Fibroblast of villous mesenchyme (primary cell): ENCODE measurements at regions not wholly inside any gene's neighbourhood (a gene's known extent, or its start where the extent isn't known, plus 50 kb on each side); places are given as distances from the start of the nearest gene placed in this dataset.

ENCODE experiments used
- DNase-seq: peaks from one replicate; pipeline ENCODE4 v3.0.0-alpha.2; 2010; ENCODE audit warnings: low read depth
- H3K4me3 ChIP-seq: 2 replicates; pipeline ENCODE4 v1.5.1; 2011; ENCODE audit warnings: low read depth, mild to moderate bottlenecking, low read length
- TF ChIP-seq, protein P1 (sequence below): IDR thresholded peaks from 2 replicates; pipeline ENCODE4 v1.5.1; 2012; ENCODE audit warnings: low read depth, mild to moderate bottlenecking, low read length; ENCODE audit not compliant: insufficient read depth

- no peak for DNase-seq
- H3K4me3 ChIP-seq = no peak overlapping the region
- TF ChIP-seq, protein P1, sequence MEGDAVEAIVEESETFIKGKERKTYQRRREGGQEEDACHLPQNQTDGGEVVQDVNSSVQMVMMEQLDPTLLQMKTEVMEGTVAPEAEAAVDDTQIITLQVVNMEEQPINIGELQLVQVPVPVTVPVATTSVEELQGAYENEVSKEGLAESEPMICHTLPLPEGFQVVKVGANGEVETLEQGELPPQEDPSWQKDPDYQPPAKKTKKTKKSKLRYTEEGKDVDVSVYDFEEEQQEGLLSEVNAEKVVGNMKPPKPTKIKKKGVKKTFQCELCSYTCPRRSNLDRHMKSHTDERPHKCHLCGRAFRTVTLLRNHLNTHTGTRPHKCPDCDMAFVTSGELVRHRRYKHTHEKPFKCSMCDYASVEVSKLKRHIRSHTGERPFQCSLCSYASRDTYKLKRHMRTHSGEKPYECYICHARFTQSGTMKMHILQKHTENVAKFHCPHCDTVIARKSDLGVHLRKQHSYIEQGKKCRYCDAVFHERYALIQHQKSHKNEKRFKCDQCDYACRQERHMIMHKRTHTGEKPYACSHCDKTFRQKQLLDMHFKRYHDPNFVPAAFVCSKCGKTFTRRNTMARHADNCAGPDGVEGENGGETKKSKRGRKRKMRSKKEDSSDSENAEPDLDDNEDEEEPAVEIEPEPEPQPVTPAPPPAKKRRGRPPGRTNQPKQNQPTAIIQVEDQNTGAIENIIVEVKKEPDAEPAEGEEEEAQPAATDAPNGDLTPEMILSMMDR = no peak
Observed at GRCh38 chr13:111611651-111612050, 291.2 kb downstream of the TEX29 start.

GRCh38 chr13:111612886-111613285, 292.4 kb downstream of the TEX29 start:
- no peak overlapping the region for H3K4me3 ChIP-seq
- no peak for DNase-seq
- TF ChIP-seq, protein P1 = no peak

DNA sequence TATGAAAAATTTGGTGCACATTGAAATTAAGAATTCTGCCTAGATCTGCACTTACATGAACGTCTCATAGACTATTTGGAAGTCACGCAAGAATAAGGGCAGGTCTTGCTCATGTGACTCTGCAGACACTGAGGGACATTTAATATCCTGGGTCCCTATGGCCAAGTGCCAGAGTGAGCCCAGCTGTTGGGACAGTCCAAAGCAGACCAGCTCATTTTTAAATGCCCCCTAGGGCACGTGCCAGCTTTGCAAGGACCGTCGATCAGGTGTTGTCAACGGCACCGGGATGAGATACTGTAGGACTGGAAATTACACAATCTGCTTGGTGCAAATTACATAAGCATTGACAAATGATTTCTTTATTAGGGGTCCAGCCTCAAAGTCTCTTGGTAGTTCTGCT, 293.6 kb downstream of the TEX29 start:
- TF ChIP-seq, protein P1 = no peak
- no peak for DNase-seq
- no peak overlapping the region for H3K4me3 ChIP-seq

DNA sequence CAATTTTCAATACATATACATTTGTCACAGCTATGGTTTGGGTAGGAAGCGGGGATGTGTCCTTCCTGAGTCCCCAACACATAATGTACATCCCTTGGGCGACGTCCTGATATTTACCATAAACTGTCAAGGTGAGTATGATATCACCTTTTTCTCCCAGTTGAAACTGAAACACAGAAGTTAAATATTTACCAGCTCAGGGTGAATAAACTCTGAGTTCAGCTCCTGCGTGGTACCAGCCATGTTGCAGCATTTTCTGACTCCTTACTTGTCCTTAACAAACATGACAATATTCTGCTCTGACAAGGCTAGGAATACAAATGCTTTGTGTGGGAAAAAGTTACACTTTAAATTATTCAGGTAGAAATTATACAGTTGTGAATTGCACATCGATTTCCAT, 294.2 kb downstream of the TEX29 start:
- no peak overlapping the region for H3K4me3 ChIP-seq
- DNase-seq = no peak
- TF ChIP-seq, protein P1 = no peak

GRCh38 chr13:111616203-111616602, 295.8 kb downstream of the TEX29 start:
- TF ChIP-seq, protein P1 = no peak
- DNase-seq = no peak
- H3K4me3 ChIP-seq = no peak overlapping the region

GRCh38 chr13:111620166-111620565, 299.7 kb downstream of the TEX29 start:
- DNase-seq = no peak
- TF ChIP-seq, protein P1 = no peak
- no peak overlapping the region for H3K4me3 ChIP-seq

DNA sequence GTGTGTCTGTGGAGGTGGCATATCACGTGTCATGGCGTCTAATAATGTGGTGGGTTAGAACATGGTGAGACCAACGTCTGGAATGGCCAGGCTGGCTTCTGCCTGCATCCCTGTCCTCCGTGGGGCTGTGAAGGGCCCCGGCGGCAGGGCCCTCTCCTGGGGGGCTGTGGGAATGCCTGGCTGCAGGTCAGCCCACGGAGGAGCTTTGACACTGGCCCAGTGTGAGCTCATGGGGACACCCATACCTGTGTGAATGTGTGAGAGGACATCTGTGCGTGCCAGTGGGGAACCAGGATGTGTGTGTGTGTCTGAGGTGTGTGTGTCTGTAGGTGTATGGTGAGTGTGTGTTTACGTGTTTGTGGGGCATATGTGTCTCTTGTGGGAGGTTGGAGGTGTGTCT, 300.1 kb downstream of the TEX29 start:
- DNase-seq = no peak
- no peak overlapping the region for H3K4me3 ChIP-seq
- TF ChIP-seq, protein P1 = no peak
